A673 (cell line): ENCODE measurements at regions not wholly inside any gene's neighbourhood (a gene's known extent, or its start where the extent isn't known, plus 50 kb on each side); places are given as distances from the start of the nearest gene placed in this dataset.

Source experiments
- BruUV-seq: library from RNA; stranded (reverse); fragments of 400-500 nt; replicated peaks from 2 replicates; lab custom pipeline; 2021; lab: Mats Ljungman, UMichigan
- CTCF ChIA-PET: fragments of 300-600 bp; sonication (Branson Sonifier 250); formaldehyde crosslinking; loops from one replicate; lab custom pipeline; 2022; ENCODE audit warnings: antibody characterized with exemption; lab: Charles Lee
- POLR2A ChIA-PET: fragments of 300-600 bp; sonication (Branson Sonifier 250); formaldehyde crosslinking; loops from one replicate; lab custom pipeline; 2022; ENCODE audit warnings: antibody characterized with exemption; ENCODE audit not compliant: low non-redundant PET; lab: Charles Lee
- DNase-seq: peaks from one replicate; pipeline ENCODE4 v3.0.0-alpha.2; 2015; ENCODE audit warnings: low spot score
- H3K27ac ChIP-seq: fragments of 200-600 bp; sonication (generic); 2 replicates; pipeline ENCODE4 v1.5.1; 2016; ENCODE audit warnings: mixed run types, low read depth, mild to moderate bottlenecking, mixed read lengths, antibody characterized with exemption, low read length; ENCODE audit not compliant: poor library complexity, severe bottlenecking
- H3K27me3 ChIP-seq: fragments of 200-600 bp; sonication (generic); replicated peaks from 2 replicates; pipeline ENCODE4 v1.6.1; 2017; ENCODE audit warnings: mixed run types, low read depth, mild to moderate bottlenecking, mixed read lengths, antibody characterized with exemption, low read length; ENCODE audit not compliant: insufficient read depth, poor library complexity
- H3K36me3 ChIP-seq: fragments of 200-600 bp; sonication (generic); 2 replicates; pipeline ENCODE4 v1.6.1; 2016; ENCODE audit warnings: mixed run types, mild to moderate bottlenecking, mixed read lengths, antibody characterized with exemption, low read length; ENCODE audit not compliant: insufficient read depth, poor library complexity, severe bottlenecking
- H3K4me1 ChIP-seq: fragments of 200-600 bp; sonication (generic); 2 replicates; pipeline ENCODE4 v1.6.1; 2017; ENCODE audit warnings: mixed run types, mild to moderate bottlenecking, mixed read lengths, antibody characterized with exemption, low read length; ENCODE audit not compliant: insufficient read depth, poor library complexity, severe bottlenecking
- H3K4me3 ChIP-seq: fragments of 200-600 bp; sonication (generic); 2 replicates; pipeline ENCODE4 v1.5.1; 2016; ENCODE audit warnings: low read depth, mixed run types, mild to moderate bottlenecking, mixed read lengths, low read length; ENCODE audit not compliant: poor library complexity, severe bottlenecking
- H3K9me3 ChIP-seq: fragments of 200-600 bp; sonication (generic); 2 replicates; pipeline ENCODE4 v1.6.1; 2016; ENCODE audit warnings: mixed run types, low read depth, mild to moderate bottlenecking, mixed read lengths, antibody characterized with exemption, low read length; ENCODE audit not compliant: poor library complexity, severe bottlenecking
- EZH2 ChIP-seq: fragments of 200-600 bp; sonication (generic); IDR thresholded peaks from 2 replicates; pipeline ENCODE4 v1.6.1; 2017; ENCODE audit warnings: borderline replicate concordance, low read depth, mild to moderate bottlenecking, mixed read lengths, antibody characterized with exemption, low read length; ENCODE audit not compliant: poor library complexity, severe bottlenecking
- intact Hi-C: fragments of 100-400 bp; cut with micrococcal nuclease; formaldehyde crosslinking; loops from one replicate; pipeline ENCODE4 v1.10.0; 2022; ENCODE audit not compliant: unreplicated experiment
- TF ChIP-seq, protein P1 (sequence below): fragments of 300-800, 200-600 bp; sonication (generic); conservative IDR thresholded peaks from 2 replicates; pipeline ENCODE4 v1.5.1; 2017; ENCODE audit warnings: low read depth, mild to moderate bottlenecking, antibody characterized with exemption, low read length, moderate library complexity, mixed read lengths

DNA sequence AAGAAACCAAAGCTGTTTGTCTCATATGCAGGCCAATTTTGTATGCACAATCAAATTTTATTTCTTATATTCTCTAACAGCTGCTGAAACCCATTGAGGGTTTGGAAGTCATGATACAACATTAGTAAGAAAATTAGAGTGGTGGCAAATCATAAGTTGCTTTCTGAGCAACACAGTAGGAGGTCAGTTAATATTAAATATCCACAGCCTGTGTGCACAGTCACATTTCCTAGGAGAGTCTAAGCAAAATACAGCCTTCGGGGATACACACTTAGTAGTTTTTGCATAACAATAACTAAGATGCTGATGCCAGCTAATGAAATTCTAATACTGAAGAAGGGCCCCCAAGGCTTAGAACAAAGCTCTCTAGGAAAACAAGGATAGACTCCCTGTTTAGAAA, 209.6 kb upstream of the E2F7 start:
- H3K27ac ChIP-seq, result no peak overlapping the region
- TF ChIP-seq, protein P1, sequence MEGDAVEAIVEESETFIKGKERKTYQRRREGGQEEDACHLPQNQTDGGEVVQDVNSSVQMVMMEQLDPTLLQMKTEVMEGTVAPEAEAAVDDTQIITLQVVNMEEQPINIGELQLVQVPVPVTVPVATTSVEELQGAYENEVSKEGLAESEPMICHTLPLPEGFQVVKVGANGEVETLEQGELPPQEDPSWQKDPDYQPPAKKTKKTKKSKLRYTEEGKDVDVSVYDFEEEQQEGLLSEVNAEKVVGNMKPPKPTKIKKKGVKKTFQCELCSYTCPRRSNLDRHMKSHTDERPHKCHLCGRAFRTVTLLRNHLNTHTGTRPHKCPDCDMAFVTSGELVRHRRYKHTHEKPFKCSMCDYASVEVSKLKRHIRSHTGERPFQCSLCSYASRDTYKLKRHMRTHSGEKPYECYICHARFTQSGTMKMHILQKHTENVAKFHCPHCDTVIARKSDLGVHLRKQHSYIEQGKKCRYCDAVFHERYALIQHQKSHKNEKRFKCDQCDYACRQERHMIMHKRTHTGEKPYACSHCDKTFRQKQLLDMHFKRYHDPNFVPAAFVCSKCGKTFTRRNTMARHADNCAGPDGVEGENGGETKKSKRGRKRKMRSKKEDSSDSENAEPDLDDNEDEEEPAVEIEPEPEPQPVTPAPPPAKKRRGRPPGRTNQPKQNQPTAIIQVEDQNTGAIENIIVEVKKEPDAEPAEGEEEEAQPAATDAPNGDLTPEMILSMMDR, result no peak
- TF ChIP-seq EZH2, result no peak
- no peaks in the 10 kb centered on the region for H3K27me3 ChIP-seq
- H3K4me1 ChIP-seq, result no peaks in the 10 kb centered on the region
- no peaks in the 10 kb centered on the region for H3K9me3 ChIP-seq
- DNase-seq, result no peak
- BruUV-seq, result no TSS peak
- ChIA-PET POLR2A (no interaction called here), CTCF (no interaction called here)
- intact Hi-C loops, result no loop called here
- H3K36me3 ChIP-seq, result no peaks in the 10 kb centered on the region
- no peak overlapping the region for H3K4me3 ChIP-seq

- no TSS peak for BruUV-seq
- POLR2A ChIA-PET, result no interaction called here
- no peaks in the 10 kb centered on the region for H3K27me3 ChIP-seq
- DNase-seq, result no peak
- intact Hi-C loops, result no loop called here
- no peaks in the 10 kb centered on the region for H3K4me1 ChIP-seq
- no peak overlapping the region for H3K27ac ChIP-seq
- H3K4me3 ChIP-seq, result no peak overlapping the region
- H3K36me3 ChIP-seq, result no peaks in the 10 kb centered on the region
- H3K9me3 ChIP-seq, result no peaks in the 10 kb centered on the region
- TF ChIP-seq, protein P1, result no peak
- TF ChIP-seq EZH2, result no peak
- CTCF ChIA-PET, result no interaction called here
These were observed 208.5 kb upstream of the E2F7 start for GRCh38 chr12:77273898-77274297.

- H3K9me3 ChIP-seq, result no peaks in the 10 kb centered on the region
- H3K4me3 ChIP-seq, result no peak overlapping the region
- no TSS peak for BruUV-seq
- H3K27me3 ChIP-seq, result no peaks in the 10 kb centered on the region
- intact Hi-C loops, result no loop called here
- H3K36me3 ChIP-seq, result no peaks in the 10 kb centered on the region
- H3K4me1 ChIP-seq, result no peaks in the 10 kb centered on the region
- TF ChIP-seq EZH2, result no peak
- TF ChIP-seq, protein P1, result no peak
- no peak overlapping the region for H3K27ac ChIP-seq
- CTCF ChIA-PET, result no interaction called here
- no peak for DNase-seq
- POLR2A ChIA-PET, result no interaction called here
These were observed 191.6 kb upstream of the E2F7 start for GRCh38 chr12:77256956-77257355.
